Bronchial epithelial cell (primary cell): ENCODE measurements at regions not wholly inside any gene's neighbourhood (a gene's known extent, or its start where the extent isn't known, plus 50 kb on each side); places are given as distances from the start of the nearest gene placed in this dataset.

Experiments
- DNase-seq: peaks from one replicate; pipeline ENCODE4 v3.0.0-alpha.2; 2010; ENCODE audit warnings: low read depth
- FAIRE-seq: peaks from 2 replicates; lab custom pipeline; 2011; peaks lifted over from hg19 to GRCh38; lab: Jason Lieb, UNC
- H3K27me3 ChIP-seq: 2 replicates; pipeline ENCODE4 v1.5.1; 2011; ENCODE audit warnings: low read length; ENCODE audit not compliant: control insufficient read depth, insufficient read depth
- H3K36me3 ChIP-seq: 2 replicates; pipeline ENCODE4 v1.5.1; 2011; ENCODE audit warnings: low read length; ENCODE audit not compliant: control insufficient read depth, insufficient read depth
- H3K4me3 ChIP-seq: 2 replicates; pipeline ENCODE4 v1.5.1; 2011; ENCODE audit warnings: mild to moderate bottlenecking, low read depth, low read length, control low read depth
- CTCF ChIP-seq: IDR thresholded peaks from 2 replicates; pipeline ENCODE4 v1.5.1; 2011; ENCODE audit warnings: mild to moderate bottlenecking, moderate library complexity, low read length, control low read depth, inconsistent platforms; ENCODE audit not compliant: insufficient read depth, severe bottlenecking

GRCh38 chr3:6222069-6222468 lies 638.8 kb upstream of the GRM7 start:
- Histone ChIP-seq H3K27me3 (no peaks in the 10 kb centered on the region), H3K36me3 (no peaks in the 10 kb centered on the region), H3K4me3 (no peak overlapping the region)
- TF ChIP-seq CTCF, result no peak
- FAIRE-seq (no peak), DNase-seq (no peak)

- Histone ChIP-seq H3K4me3 (no peak overlapping the region), H3K36me3 (no peaks in the 10 kb centered on the region), H3K27me3 (no peaks in the 10 kb centered on the region)
- DNase-seq (no peak), FAIRE-seq (no peak)
- no peak for TF ChIP-seq CTCF
Measured at GRCh38 chr3:6223572-6223971, 637.3 kb upstream of the GRM7 start.

GRCh38 chr3:6228958-6229683 lies 631.8 kb upstream of the GRM7 start:
- no peaks in the 10 kb centered on the region for H3K36me3 ChIP-seq
- no peak overlapping the region for H3K4me3 ChIP-seq
- TF ChIP-seq CTCF, result no peak
- no peak for DNase-seq
- H3K27me3 ChIP-seq, result no peaks in the 10 kb centered on the region
- FAIRE-seq, result no peak

GRCh38 chr3:6229778-6230410 lies 631.0 kb upstream of the GRM7 start:
- Histone ChIP-seq H3K36me3 (no peaks in the 10 kb centered on the region), H3K4me3 (no peak overlapping the region), H3K27me3 (no peaks in the 10 kb centered on the region)
- TF ChIP-seq CTCF, result no peak
- no peak for DNase-seq
- FAIRE-seq, result no peak

GRCh38 chr3:6242104-6242503 lies 618.8 kb upstream of the GRM7 start:
- Histone ChIP-seq H3K27me3 (no peaks in the 10 kb centered on the region), H3K4me3 (no peak overlapping the region), H3K36me3 (no peaks in the 10 kb centered on the region)
- no peak for TF ChIP-seq CTCF
- FAIRE-seq, result no peak
- DNase-seq, result no peak
